HEK293 (cell line): ENCODE measurements at regions not wholly inside any gene's neighbourhood (a gene's known extent, or its start where the extent isn't known, plus 50 kb on each side); places are given as distances from the start of the nearest gene placed in this dataset.

ENCODE experiments used
- TCF7L2 ChIP-seq: IDR thresholded peaks from 2 replicates; pipeline ENCODE4 v1.6.1; 2011; ENCODE audit warnings: low read depth, mild to moderate bottlenecking, inconsistent platforms, low read length, moderate library complexity, borderline replicate concordance
- YY1 ChIP-seq: fragments of 450-650 bp; formaldehyde crosslinking; IDR thresholded peaks from 2 replicates; pipeline ENCODE4 v1.5.1; 2018; ENCODE audit warnings: missing biosample characterization, missing genetic modification characterization
- ZNF302 ChIP-seq: fragments of 450-650 bp; formaldehyde crosslinking; IDR thresholded peaks from 2 replicates; pipeline ENCODE4 v1.5.1; 2016; ENCODE audit warnings: missing biosample characterization, missing genetic modification characterization, low read depth
- ZNF391 ChIP-seq: fragments of 450-650 bp; formaldehyde crosslinking; IDR thresholded peaks from 2 replicates; pipeline ENCODE4 v1.5.1; 2016; ENCODE audit warnings: low read depth, missing biosample characterization, missing genetic modification characterization, borderline replicate concordance
- ZNF558 ChIP-seq: fragments of 450-650 bp; formaldehyde crosslinking; IDR thresholded peaks from 2 replicates; pipeline ENCODE4 v1.5.1; 2016; ENCODE audit warnings: missing biosample characterization, missing genetic modification characterization
- TF ChIP-seq, protein P1 (sequence below): fragments of 450-650 bp; formaldehyde crosslinking; IDR thresholded peaks from 2 replicates; pipeline ENCODE4 v1.5.1; 2016; ENCODE audit warnings: missing biosample characterization, missing genetic modification characterization
- TF ChIP-seq, protein P2 (sequence below): fragments of 450-650 bp; formaldehyde crosslinking; IDR thresholded peaks from 2 replicates; pipeline ENCODE4 v1.5.1; 2016; ENCODE audit warnings: missing biosample characterization, missing genetic modification characterization

DNA sequence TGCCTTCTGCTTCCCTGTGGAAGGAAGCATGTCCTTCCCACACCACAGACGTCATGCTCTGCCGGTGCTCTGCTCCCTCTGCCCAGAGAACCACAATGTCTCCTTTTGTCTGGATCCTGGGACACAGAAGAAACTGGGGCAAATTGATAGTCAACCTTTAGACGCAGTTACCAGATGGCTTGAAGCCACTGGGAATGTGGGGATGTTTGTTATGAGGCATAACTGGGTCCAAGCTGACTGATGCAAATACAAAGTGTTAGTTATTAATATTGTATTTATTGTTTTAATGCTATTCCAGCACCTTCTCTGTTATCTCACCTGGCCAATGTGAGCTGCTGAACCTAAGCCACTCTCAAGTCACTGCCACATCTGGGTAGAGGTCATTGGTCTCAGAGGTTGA, 322.2 kb downstream of the SHANK2 start:
- TF ChIP-seq, protein P1, sequence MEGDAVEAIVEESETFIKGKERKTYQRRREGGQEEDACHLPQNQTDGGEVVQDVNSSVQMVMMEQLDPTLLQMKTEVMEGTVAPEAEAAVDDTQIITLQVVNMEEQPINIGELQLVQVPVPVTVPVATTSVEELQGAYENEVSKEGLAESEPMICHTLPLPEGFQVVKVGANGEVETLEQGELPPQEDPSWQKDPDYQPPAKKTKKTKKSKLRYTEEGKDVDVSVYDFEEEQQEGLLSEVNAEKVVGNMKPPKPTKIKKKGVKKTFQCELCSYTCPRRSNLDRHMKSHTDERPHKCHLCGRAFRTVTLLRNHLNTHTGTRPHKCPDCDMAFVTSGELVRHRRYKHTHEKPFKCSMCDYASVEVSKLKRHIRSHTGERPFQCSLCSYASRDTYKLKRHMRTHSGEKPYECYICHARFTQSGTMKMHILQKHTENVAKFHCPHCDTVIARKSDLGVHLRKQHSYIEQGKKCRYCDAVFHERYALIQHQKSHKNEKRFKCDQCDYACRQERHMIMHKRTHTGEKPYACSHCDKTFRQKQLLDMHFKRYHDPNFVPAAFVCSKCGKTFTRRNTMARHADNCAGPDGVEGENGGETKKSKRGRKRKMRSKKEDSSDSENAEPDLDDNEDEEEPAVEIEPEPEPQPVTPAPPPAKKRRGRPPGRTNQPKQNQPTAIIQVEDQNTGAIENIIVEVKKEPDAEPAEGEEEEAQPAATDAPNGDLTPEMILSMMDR (tag by site-specific recombination): no peak
- TF ChIP-seq TCF7L2: no peak
- TF ChIP-seq ZNF558 (tag by site-specific recombination): no peak
- no peak for TF ChIP-seq ZNF302 (tag by site-specific recombination)
- no peak for TF ChIP-seq YY1 (tag by site-specific recombination)
- TF ChIP-seq ZNF391 (tag by site-specific recombination): no peak
- TF ChIP-seq, protein P2, sequence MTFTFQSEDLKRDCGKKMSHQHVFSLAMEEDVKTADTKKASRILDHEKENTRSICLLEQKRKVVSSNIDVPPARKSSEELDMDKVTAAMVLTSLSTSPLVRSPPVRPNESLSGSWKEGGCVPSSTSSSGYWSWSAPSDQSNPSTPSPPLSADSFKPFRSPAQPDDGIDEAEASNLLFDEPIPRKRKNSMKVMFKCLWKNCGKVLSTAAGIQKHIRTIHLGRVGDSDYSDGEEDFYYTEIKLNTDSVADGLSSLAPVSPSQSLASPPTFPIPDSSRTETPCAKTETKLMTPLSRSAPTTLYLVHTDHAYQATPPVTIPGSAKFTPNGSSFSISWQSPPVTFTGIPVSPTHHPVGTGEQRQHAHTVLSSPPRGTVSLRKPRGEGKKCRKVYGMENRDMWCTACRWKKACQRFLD (tag by site-specific recombination): no peak
